Occipital lobe (tissue), 1 donor: ENCODE measurements at regions not wholly inside any gene's neighbourhood (a gene's known extent, or its start where the extent isn't known, plus 50 kb on each side); places are given as distances from the start of the nearest gene placed in this dataset.

Source experiments
- DNase-seq: peaks from one replicate; lab custom pipeline; 2025; lab: John Stamatoyannopoulos, UW

GRCh38 chr2:59033661-59034060, 792.5 kb upstream of the FANCL start:
- no peak for DNase-seq

GRCh38 chr2:59032499-59032898, 791.4 kb upstream of the FANCL start:
- DNase-seq: no peak

- no peak for DNase-seq
These were observed 787.9 kb upstream of the FANCL start for GRCh38 chr2:59029058-59029457.

- no peak for DNase-seq
These were observed 786.2 kb upstream of the FANCL start for GRCh38 chr2:59027320-59027719.

DNA sequence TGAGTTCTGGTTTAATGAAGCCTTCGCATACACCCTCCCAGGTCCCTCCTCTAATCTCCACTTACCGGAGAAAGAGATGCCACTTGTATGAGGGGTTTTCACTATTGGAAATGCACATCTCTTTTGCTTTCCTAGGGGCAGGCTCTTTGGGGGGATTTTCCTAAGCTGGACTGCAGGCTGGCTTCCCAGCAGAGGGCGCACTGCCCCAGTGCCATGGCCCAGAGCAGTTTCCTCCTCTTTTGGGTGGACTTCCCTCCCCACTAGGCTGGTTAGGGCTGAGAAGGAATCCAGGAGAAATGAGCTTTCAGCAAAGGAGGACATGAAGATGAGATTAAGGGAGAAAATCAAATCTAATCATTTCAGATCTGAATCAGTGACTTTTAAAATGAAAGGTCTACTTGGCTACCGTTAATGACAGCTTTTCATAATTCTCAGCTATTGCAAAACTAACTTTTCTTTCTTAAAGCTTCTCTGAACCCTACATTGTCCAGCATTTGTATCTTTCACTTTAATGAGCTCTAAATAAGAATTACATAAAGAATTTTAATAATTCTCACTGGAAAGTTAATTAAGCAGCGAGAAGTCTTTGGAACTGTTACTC, 784.1 kb upstream of the FANCL start:
- DNase-seq: no peak

DNA sequence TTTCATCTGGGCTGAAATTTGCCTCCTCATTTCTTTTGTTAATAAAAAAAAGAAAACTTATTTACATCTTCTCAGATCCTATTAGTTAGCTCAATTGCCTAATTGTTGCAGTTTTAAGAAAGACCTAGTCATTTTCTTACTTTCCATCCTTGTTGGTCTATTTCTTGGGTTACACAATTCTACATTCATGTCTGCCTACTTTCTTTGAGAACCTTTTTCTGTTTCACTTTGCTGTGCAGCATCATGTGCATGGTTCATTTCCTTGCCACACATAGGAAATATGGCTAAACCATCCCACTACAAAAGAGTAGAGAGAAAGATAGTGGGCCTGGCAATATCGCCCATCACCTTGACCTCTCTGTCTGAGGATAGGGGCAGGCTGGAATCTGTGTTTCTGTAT, 780.7 kb upstream of the FANCL start:
- DNase-seq: no peak

DNA sequence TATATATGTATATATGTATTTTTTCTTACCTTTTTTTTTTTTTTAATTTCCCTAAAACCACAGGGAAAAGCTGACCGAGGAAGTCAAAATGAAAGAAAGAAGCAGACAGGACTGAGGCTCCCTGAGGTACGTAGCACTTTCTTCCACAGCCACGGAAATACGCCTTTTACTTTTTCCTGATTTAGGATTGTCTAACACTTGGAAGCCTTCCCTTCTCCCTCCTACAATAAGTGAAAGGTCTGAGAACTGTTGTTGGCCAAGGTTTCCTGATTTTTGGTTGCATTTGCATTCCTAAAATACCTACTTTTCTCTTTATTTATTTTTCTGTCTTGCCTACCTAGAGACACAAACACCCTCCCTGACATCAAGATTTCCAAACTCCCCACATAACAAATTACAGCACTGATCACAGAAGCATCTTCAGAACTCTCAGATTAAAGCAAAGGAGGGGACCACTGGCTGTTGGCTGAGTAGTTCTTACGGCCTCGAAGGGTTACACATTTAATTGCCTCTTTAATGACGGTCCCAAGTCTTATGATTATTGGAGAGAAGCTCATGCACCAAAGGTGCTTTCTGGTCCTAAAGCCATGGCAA, 778.5 kb upstream of the FANCL start:
- no peak for DNase-seq

GRCh38 chr2:59018737-59019136, 777.6 kb upstream of the FANCL start:
- no peak for DNase-seq

GRCh38 chr2:59015027-59015426, 773.9 kb upstream of the FANCL start:
- no peak for DNase-seq

- DNase-seq: no peak
These were observed 771.8 kb upstream of the FANCL start for GRCh38 chr2:59012971-59013370.

DNA sequence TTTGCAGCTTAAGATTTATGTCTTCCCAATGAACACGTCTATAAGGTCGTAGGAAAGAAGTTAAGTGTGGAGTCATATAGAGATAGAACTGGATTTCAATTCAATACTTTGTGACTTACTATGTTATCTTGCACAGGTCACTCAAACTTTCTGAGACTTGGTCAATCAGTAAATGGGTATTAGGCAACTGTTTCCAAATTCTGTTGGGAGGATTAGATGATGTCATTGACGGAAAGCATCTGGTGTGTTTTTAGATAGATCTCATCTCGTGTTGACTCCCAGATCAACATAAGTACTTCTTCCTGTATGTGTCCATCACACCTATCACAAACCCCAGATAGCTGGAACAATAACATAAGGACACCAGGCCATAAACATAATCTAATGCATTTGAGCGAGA, 771.1 kb upstream of the FANCL start:
- DNase-seq: no peak

DNA sequence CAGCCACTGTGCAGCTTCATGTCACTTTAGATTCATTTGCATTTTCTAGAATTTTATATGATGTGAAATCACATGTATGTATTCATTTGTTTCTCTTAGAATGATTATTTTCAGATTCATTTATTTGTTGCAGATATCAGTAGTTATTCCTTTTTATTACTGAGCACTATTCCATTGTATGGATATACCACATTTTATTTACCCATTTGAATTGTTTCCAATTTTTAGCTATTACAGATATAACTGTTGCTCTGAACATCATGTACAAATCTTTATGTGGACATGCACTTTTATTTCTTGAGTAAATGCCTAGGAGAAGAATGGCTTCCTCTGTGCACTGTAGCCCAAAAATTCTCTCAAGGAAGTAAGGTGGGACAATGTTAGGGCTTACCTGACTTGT, 767.8 kb upstream of the FANCL start:
- DNase-seq: no peak

DNA sequence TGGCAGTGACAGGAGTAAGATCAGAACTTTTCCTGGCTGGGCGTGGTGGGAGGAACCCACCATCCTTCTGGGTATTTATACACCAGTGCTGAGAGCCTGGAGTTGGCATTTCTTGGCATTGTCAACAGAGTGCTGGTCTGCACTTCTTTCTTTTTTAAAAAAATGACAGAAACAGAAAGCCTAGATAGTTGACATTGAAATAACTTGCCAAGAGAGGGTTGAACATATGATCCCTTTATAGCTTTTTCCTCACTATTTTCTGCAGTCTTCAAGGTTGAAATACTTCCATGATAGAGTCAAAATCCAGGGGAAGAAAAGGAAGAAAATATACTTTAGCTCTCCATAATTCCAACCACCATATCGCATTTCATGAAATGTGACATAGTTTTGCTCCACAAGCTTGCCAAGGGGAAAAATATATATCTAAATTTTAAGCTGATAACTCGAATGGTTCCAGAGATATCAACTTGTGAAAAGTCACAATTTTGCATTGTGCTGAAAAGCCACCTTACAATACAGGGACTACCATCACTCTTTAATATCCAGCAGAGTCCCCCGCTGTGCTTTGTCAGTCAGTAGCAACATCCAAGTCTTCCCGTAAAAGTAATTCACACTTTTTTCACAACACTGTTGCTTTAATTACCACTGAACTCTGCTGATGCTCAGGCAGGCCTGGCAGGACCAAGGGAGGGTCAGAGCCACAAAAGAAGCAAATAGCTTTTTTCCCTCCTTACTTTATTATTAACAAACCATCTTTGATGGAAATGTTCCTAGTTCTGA, 764.9 kb upstream of the FANCL start:
- DNase-seq: no peak

GRCh38 chr2:59004621-59005020, 763.5 kb upstream of the FANCL start:
- no peak for DNase-seq

DNA sequence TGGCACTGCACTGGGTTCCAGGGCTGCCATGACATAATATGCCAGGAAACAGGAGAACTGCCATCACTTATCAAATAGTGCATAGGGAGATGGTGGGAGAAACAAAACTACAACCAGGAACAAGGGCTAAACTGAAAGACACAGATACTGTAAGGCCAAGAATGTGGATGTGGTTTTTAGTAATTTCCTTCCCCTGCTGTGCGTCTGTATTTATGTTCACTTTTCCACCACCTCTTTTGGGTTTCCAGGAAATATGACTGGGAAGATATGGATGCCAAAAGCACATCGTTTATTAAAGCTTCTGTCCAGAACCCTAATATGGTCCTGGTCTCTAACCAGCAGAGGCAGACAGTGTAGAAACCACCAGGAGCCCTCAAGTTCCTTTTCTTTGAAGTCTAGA, 759.7 kb upstream of the FANCL start:
- DNase-seq: no peak

DNA sequence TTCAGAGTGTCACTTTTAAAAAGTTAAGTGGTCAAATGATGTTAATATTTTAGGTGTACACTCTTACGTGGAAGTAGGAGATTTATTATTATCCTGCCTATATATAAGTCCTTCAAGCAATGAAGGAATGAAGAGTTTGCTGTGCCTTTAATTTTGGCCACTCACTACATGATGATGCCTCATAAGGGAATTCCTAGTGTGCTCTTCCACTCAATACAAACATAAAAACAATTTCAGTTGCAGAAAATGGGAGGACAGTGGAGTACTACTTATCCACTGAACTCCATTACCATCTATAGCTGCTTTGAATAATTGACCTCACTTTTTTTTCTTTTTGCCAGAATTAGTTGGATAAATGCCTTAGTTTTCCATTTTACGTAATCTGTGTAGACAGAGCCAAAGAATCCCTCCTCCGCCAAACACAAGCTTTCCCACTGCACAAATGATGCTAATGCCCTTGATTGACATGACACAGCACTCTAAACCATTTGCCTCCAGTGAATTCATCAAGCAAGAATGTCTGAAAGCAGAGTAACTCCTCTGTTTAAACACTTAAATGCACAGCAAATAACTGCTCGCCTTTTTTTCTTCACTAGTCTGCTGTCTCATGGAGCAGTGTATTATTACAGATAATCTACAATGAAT, 751.1 kb upstream of the FANCL start:
- DNase-seq: no peak

DNA sequence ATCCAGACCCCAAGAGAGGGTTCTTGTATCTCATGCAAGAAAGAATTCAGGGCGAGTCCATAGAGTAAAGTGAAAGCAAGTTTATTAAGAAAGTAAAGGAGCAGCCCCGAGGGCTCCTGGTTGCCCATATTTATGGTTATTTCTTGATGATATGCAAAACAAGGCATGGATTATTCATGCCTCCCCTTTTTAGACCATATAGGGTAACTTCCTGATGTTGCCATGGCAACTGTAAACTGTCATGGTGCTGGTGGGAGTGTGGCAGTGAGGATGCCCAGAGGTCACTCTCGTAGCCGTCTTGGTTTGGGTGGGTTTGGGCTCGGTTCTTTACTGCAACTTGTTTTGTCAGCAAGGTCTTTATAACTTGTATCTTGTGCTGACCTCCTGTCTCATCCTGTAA, 750.2 kb upstream of the FANCL start:
- no peak for DNase-seq

DNA sequence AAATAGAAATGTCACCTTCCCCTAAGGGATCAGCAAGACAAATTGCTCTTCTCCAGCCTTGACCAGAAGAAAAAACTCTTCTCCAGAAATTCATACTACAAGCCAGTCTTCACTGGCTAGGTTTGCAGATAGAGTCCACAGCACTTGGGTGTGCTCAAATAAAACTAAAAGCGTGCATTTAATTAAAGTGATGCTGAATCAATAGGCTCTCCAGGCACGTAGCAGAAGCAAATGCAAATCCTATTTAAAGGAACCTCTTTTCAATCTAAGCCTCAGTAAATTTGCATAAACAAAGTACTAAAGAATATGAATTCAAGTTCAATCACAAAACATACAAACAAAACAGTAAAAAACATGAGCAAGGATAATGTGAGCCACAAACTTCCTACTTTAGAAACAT, 744.4 kb upstream of the FANCL start:
- no peak for DNase-seq

GRCh38 chr2:58984731-58985130, 743.6 kb upstream of the FANCL start:
- no peak for DNase-seq

DNA sequence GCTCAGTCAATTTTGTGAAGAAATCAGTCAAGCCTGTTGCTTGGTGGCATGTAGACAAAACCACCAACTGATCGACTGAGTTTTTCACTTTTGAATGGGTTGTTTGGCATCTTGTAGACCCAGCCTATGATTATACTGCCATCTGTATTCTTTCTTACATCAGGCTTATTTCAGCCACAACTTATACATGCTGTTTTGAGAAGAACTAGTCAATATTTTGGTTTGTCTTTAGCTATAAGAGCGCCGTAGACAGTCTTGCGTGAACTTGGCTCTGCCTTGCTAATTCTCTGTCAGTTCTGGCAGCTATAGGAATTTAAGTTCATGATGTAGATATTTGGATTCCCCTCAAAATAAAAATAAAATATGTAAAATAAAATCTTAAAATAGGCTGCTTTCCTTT, 742.0 kb upstream of the FANCL start:
- DNase-seq: no peak

GRCh38 chr2:58981237-58981636, 740.1 kb upstream of the FANCL start:
- DNase-seq: no peak

DNA sequence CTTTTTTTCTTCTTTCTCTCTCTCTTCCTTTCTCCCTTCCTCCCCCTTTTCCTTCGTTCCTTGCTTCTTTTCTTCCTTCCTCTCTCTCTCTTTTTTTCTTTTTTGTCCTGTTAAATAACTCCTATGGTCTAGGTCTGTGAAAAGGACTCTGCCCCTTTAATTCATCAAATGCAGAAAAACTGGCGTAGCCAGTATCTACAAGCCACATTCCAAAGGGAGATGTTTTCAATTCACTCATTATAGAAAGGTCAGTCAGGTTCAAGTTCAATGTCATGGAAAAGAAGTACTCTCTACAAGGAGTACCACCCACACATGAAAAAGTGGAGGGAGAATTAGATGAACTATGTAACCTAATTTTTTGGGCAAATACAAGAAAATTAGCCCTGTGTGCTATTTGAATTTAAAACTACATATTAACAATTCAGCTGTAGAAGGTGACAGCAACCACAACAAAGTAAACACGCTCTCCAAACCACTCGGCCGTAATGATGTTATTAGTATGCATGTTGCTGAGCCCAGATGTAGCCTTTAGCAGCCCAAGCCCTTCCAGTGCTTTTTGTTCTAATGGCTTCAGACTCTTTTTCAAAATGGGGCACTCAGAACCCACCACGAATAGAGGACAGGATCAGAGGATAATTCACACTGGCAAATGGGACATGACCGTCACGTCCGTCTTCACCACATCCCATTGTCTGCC, 735.4 kb upstream of the FANCL start:
- no peak for DNase-seq
